Epithelial cell of prostate (primary cell): ENCODE measurements at regions not wholly inside any gene's neighbourhood (a gene's known extent, or its start where the extent isn't known, plus 50 kb on each side); places are given as distances from the start of the nearest gene placed in this dataset.
"Not testable (repeated sequence)": the region's sequence is repeated elsewhere in the genome, so short reads cannot be mapped to it uniquely, and the experiment has no call there.

Experiments
- DNase-seq: peaks from one replicate; pipeline ENCODE4 v3.0.0-alpha.2; 2011; ENCODE audit warnings: low read depth, low spot score
- H3K27ac ChIP-seq: fragments of 450-650 bp; 2 replicates; pipeline ENCODE4 v1.5.1; 2017; ENCODE audit warnings: mild to moderate bottlenecking

- no peak for DNase-seq
- H3K27ac ChIP-seq = no peak overlapping the region
Measured at GRCh38 chr14:43161477-43161876, 1345.6 kb downstream of the FSCB start.

GRCh38 chr14:43157661-43158060 is 1349.4 kb downstream of the FSCB start:
- no peak overlapping the region for H3K27ac ChIP-seq
- no peak for DNase-seq

DNA sequence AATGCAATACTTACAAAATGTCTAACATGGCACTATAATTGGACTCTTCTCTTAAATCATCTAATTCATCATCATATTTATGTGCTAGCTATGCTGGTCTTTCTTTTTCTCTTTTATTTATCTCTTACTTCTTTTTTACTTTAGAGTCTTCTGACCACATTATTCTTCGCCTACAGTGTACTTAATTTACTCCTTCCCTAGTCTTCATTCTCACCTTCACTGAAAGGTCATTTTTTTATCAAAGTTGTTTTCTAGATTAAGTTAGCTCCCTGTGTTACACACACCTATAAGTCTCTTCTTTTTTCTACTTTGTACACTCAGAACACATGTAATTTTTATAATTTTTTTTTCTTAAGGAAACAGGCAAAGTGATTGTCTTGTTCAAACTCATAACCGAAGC is 1351.2 kb downstream of the FSCB start:
- DNase-seq = no peak
- no peak overlapping the region for H3K27ac ChIP-seq

- H3K27ac ChIP-seq = no peak overlapping the region
- DNase-seq = no peak
Measured at GRCh38 chr14:43155258-43155657, 1351.8 kb downstream of the FSCB start.

- no peak overlapping the region for H3K27ac ChIP-seq
- no peak for DNase-seq
Measured at GRCh38 chr14:43147485-43147884, 1359.6 kb downstream of the FSCB start.

GRCh38 chr14:43145361-43145760 is 1361.7 kb downstream of the FSCB start:
- no peak for DNase-seq
- H3K27ac ChIP-seq = no peak overlapping the region

- DNase-seq = no peak
- no peak overlapping the region for H3K27ac ChIP-seq
Measured at GRCh38 chr14:43143106-43143505, 1364.0 kb downstream of the FSCB start.

DNA sequence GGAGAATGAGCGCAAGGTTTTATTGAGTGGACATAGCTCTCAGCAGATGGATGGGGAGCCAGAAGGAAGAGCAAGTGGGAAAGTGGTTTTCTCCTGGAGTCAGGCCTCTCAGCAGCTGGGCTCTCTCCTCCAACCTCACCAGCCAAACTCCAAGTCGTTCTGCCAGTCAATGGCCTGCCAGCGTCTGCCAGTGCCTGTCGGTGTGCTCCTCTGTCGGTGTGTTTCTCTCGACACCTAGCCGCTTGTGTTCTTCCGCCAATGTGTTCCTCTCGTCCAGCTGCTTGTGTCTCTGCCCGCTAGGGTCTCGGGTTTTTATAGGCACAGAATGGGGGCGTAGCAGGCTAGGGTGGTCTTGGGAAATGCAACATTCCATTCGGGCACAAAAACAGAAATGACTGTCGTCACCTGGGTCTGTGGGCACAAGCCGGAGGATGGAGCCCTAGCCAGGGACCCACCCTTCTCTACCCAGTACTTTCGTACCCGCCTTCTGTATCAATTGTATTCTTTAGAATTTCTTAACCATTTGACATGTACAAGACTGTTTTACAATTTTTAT is 1365.4 kb downstream of the FSCB start:
- no peak for DNase-seq

DNA sequence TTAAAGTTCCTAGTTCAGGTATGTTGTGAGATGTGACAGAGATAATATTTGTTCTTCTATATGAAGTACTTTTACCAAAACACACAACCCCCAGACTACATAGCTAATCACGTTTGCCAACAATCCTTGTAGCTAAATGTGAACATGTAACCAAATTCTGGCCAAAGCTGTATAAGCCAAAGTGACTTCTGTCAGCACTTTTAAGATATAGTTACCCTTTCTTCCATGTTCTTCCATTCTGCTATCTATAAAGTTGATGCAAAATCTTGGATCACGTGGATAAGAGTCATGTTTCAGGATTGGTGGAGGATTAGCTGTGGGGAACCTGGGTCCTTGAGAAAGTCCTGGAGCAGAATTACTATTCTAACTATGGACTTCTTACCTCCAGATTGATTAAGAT is 1366.6 kb downstream of the FSCB start:
- no peak for DNase-seq
- H3K27ac ChIP-seq = no peak overlapping the region

More for the DNA sequence above, 1365.4 kb downstream of the FSCB start:
- H3K27ac ChIP-seq = no peak overlapping the region

GRCh38 chr14:43135877-43136411 is 1371.1 kb downstream of the FSCB start:
- H3K27ac ChIP-seq = no peak overlapping the region
- DNase-seq = no peak

DNA sequence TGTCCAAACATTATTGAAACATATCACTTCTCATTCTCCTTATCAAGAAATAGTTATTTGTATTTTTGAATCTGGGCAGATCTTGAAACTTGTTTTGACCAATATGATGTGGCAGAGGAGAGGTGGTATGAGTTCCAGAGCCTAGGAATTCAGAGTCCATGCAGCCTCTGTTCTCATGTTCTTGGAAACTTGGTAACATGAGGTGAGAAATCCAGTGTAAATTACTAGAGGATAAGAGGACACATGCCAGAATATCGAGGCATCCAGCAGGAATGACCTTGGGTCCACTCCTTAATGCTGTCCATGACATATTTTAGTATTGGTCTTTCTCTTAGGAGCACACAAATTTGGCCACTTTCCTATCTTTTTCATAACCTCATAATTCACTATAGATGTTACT is 1374.6 kb downstream of the FSCB start:
- H3K27ac ChIP-seq = no peak overlapping the region
- DNase-seq = no peak

DNA sequence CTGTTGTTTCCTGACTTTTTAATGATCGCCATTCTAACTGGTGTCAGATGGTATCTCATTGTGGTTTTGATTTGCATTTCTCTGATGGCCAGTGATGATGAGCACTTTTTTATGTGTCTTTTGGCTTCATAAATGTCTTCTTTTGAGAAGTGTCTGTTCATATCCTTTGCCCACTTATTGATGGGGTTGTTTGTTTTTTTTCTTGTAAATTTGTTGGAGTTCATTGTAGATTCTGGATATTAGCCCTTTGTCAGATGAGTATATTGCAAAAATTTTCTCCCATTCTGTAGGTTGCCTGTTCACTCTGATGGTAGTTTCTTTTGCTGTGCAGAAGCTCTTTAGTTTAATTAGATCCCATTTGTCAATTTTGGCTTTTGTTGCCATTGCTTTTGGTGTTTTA is 1378.7 kb downstream of the FSCB start:
- not testable (repeated sequence) for DNase-seq, H3K27ac ChIP-seq

DNA sequence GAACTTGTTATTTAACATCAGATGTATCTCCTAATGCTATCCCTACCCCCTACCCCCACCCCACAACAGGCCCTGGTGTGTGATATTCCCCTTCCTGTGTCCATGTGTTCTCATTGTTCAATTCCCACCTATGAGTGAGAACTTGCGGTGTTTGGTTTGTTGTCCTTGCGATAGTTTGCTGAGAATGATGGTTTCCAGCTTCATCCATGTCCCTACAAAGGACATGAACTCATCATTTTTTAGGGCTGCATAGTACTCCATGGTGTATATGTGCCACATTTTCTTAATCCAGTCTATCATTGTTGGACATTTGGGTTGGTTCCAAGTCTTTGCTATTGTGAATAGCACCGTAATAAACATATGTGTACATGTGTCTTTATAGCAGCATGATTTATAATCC is 1379.2 kb downstream of the FSCB start:
- H3K27ac ChIP-seq, DNase-seq: not testable (repeated sequence)

- no peak for DNase-seq
Measured at GRCh38 chr14:43123544-43123943, 1383.5 kb downstream of the FSCB start.

DNA sequence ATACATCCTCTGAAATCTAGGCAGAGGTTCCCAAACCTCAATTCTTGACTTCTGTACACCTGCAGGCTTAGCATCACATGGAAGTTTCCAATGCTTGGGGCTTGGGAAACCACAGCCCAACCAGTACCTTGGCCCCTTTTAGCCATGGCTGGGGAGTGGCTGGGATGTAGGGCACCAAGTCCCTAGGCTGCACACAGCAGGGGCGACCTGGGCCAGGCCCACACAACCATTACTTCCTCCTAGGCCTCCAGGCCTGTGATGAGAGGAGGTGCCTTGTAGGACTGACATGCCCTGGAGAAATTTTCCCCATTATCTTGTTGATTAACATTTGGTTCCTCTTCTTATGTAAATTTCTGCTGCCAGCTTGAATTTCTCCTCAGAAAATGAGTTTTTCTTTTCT is 1387.4 kb downstream of the FSCB start:
- no peak for DNase-seq
- no peak overlapping the region for H3K27ac ChIP-seq

More at GRCh38 chr14:43123544-43123943, 1383.5 kb downstream of the FSCB start:
- H3K27ac ChIP-seq = no peak overlapping the region

- no peak overlapping the region for H3K27ac ChIP-seq
- DNase-seq = no peak
Measured at GRCh38 chr14:43116341-43116740, 1390.7 kb downstream of the FSCB start.

- DNase-seq = no peak
- H3K27ac ChIP-seq = no peak overlapping the region
Measured at GRCh38 chr14:43105305-43105704, 1401.8 kb downstream of the FSCB start.

- H3K27ac ChIP-seq = no peak overlapping the region
- no peak for DNase-seq
Measured at GRCh38 chr14:43090380-43090779, 1416.7 kb downstream of the FSCB start.

DNA sequence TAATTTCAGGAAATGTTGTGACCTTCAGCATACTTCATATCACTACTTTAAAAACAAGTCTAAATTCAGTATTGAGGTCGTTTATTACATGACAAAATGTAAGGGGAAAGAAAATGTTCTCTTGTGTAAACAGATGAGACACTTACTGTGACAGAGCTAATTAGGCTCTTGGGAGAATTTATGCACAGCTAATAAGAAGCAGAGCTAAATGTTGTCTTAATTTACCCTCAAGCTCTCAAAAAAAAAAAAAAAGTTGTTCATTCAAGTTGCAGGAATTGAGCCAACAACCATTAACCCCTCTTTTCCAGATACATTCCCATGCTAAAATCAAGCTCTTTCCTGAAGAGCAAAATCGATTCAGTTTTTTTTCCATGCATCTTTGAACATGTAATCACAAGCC is 1419.4 kb downstream of the FSCB start:
- no peak overlapping the region for H3K27ac ChIP-seq
- no peak for DNase-seq

- no peak for DNase-seq
- no peak overlapping the region for H3K27ac ChIP-seq
Measured at GRCh38 chr14:43085819-43086218, 1421.3 kb downstream of the FSCB start.

DNA sequence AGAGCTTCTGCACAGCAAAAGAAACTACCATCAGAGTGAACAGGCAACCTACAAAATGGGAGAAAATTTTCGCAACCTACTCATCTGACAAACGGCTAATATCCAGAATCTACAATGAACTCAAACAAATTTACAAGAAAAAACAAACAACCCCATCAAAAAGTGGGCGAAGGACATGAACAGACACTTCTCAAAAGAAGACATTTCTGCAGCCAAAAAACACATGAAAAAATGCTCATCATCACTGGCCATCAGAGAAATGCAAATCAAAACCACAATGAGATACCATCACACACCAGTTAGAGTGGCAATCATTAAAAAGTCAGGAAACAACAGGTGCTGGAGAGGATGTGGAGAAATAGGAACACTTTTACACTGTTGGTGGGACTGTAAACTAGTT is 1439.7 kb downstream of the FSCB start:
- not testable (repeated sequence) for DNase-seq, H3K27ac ChIP-seq

DNA sequence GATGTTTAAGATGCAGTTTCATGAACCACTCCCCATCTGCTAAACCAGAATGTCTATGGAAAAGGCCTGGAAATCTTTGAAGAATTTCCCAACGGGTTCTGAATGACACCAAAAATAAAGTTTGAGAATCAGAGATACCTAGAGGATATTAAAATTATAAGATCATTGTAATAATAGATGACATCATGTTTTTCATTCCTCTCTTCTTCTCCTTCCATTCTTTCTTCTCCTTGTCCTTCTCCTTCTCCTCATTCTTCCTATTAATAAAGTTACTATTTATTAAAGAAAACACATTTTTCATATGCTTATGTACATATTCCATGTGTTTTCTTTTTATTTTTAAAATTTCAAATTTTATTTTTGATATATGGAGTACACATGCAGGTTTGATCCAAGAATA is 1449.4 kb downstream of the LRFN5 start:
- no peak for DNase-seq
- no peak overlapping the region for H3K27ac ChIP-seq

GRCh38 chr14:43052897-43053296 is 1446.2 kb downstream of the LRFN5 start:
- no peak overlapping the region for H3K27ac ChIP-seq
- DNase-seq = no peak
